Kidney (tissue), 13 donors: ENCODE measurements at regions not wholly inside any gene's neighbourhood (a gene's known extent, or its start where the extent isn't known, plus 50 kb on each side); places are given as distances from the start of the nearest gene placed in this dataset.

ENCODE experiments used
- DNase-seq, 5 donors: peaks; one replicate each; pipeline ENCODE4 v3.0.0-alpha.2; 2013 to 2020
- FAIRE-seq: peaks from 2 replicates; lab custom pipeline; 2012; peaks lifted over from hg19 to GRCh38; lab: Jason Lieb, UNC
- H3K27ac ChIP-seq, 2 donors: one replicate each; pipeline ENCODE4 v1.7.0; 2013; ENCODE audit warnings: low read depth in 2 of 2, low read length in 2 of 2, inconsistent platforms in 1 of 2
- H3K27me3 ChIP-seq: one replicate; pipeline ENCODE4 v1.7.1; 2013; ENCODE audit warnings: low read length, inconsistent platforms; ENCODE audit not compliant: control insufficient read depth, insufficient read depth
- H3K36me3 ChIP-seq, 3 donors: one replicate each; pipeline versions ENCODE4 v1.7.0 to v1.7.1; 2013; ENCODE audit warnings: low read length in 3 of 3, control low read depth in 1 of 3, inconsistent platforms in 1 of 3; ENCODE audit not compliant: insufficient read depth in 3 of 3, control insufficient read depth in 2 of 3
- H3K4me1 ChIP-seq, 3 donors: one replicate each; pipeline versions ENCODE4 v1.7.0 to v1.7.1; 2013; ENCODE audit warnings: low read length in 3 of 3, inconsistent platforms in 1 of 3, low read depth in 1 of 3; ENCODE audit not compliant: control insufficient read depth in 2 of 3, insufficient read depth in 2 of 3
- H3K4me3 ChIP-seq, 3 donors: one replicate each; pipeline versions ENCODE4 v1.7.0 to v1.8.1; 2013; ENCODE audit warnings: low read length in 3 of 3, control low read depth in 1 of 3, inconsistent platforms in 1 of 3
- H3K9ac ChIP-seq, 3 donors: one replicate each; pipeline versions ENCODE4 v1.7.0 to v1.7.1; 2013; ENCODE audit warnings: low read length in 3 of 3, control low read depth in 1 of 3, inconsistent platforms in 1 of 3
- H3K9me3 ChIP-seq, 3 donors: one replicate each; pipeline versions ENCODE4 v1.7.0 to v1.7.1; 2013; ENCODE audit warnings: low read length in 3 of 3, control low read depth in 1 of 3, inconsistent platforms in 1 of 3; ENCODE audit not compliant: control insufficient read depth in 2 of 3, insufficient read depth in 1 of 3
- intact Hi-C: fragments of 100-400 bp; cut with DNase I; formaldehyde crosslinking; loops from one replicate; pipeline ENCODE4 v1.11.1; 2022
- TF ChIP-seq, protein P1 (sequence below): IDR thresholded peaks from 3 replicates; pipeline ENCODE4 v1.5.1; 2012; ENCODE audit warnings: mild to moderate bottlenecking, moderate library complexity, borderline replicate concordance; ENCODE audit not compliant: insufficient read depth; ENCODE audit errors: extremely low read depth
- donor health status: control.
- donor health status: control.
- donor health status: control.
- donor health status: control.
- donor health status: control.
- donor health status: DM: yes; HTN: yes; CAD: no.
- donor health status: Normal renal cell carcinoma (clear cell type).

- FAIRE-seq = no peak
- intact Hi-C loops = no loop called here
- TF ChIP-seq, protein P1, sequence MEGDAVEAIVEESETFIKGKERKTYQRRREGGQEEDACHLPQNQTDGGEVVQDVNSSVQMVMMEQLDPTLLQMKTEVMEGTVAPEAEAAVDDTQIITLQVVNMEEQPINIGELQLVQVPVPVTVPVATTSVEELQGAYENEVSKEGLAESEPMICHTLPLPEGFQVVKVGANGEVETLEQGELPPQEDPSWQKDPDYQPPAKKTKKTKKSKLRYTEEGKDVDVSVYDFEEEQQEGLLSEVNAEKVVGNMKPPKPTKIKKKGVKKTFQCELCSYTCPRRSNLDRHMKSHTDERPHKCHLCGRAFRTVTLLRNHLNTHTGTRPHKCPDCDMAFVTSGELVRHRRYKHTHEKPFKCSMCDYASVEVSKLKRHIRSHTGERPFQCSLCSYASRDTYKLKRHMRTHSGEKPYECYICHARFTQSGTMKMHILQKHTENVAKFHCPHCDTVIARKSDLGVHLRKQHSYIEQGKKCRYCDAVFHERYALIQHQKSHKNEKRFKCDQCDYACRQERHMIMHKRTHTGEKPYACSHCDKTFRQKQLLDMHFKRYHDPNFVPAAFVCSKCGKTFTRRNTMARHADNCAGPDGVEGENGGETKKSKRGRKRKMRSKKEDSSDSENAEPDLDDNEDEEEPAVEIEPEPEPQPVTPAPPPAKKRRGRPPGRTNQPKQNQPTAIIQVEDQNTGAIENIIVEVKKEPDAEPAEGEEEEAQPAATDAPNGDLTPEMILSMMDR = no peak
Observed at GRCh38 chr2:4412637-4413187, 709.3 kb downstream of the DCDC2C start.

GRCh38 chr2:4415171-4415570 is 711.8 kb downstream of the DCDC2C start:
- no peaks in the 10 kb centered on the region for H3K9me3 ChIP-seq
- intact Hi-C loops = no loop called here
- H3K9ac ChIP-seq = no peak overlapping the region
- H3K36me3 ChIP-seq = no peaks in the 10 kb centered on the region
- H3K27me3 ChIP-seq = no peaks in the 10 kb centered on the region
- no peak overlapping the region for H3K4me3 ChIP-seq
- no peak overlapping the region for H3K27ac ChIP-seq
- H3K4me1 ChIP-seq = no peaks in the 10 kb centered on the region
- DNase-seq = no peak
- no peak for FAIRE-seq
- TF ChIP-seq, protein P1 = no peak

More at GRCh38 chr2:4412637-4413187, 709.3 kb downstream of the DCDC2C start:
- Histone ChIP-seq H3K27ac (no peak overlapping the region), H3K27me3 (no peaks in the 10 kb centered on the region), H3K9me3 (no peaks in the 10 kb centered on the region), H3K36me3 (no peaks in the 10 kb centered on the region), H3K9ac (no peak overlapping the region), H3K4me3 (no peak overlapping the region), H3K4me1 (no peaks in the 10 kb centered on the region)
- no peak for DNase-seq

GRCh38 chr2:4415810-4416413 is 712.5 kb downstream of the DCDC2C start:
- H3K27ac ChIP-seq = no peak overlapping the region
- FAIRE-seq = no peak
- H3K9ac ChIP-seq = no peak overlapping the region
- TF ChIP-seq, protein P1 = no peak
- no peaks in the 10 kb centered on the region for H3K9me3 ChIP-seq
- H3K27me3 ChIP-seq = no peaks in the 10 kb centered on the region
- H3K4me1 ChIP-seq = no peaks in the 10 kb centered on the region
- no peaks in the 10 kb centered on the region for H3K36me3 ChIP-seq
- intact Hi-C loops = no loop called here
- H3K4me3 ChIP-seq = no peak overlapping the region
- no peak for DNase-seq
